HG03520 (cell line): ENCODE measurements at regions not wholly inside any gene's neighbourhood (a gene's known extent, or its start where the extent isn't known, plus 50 kb on each side); places are given as distances from the start of the nearest gene placed in this dataset.
"Not testable (repeated sequence)": the region's sequence is repeated elsewhere in the genome, so short reads cannot be mapped to it uniquely, and the experiment has no call there.

Source experiments
- ATAC-seq: cut with Tn5 transposase; IDR thresholded peaks from one replicate; pipeline ENCODE4 v1.9.1; 2021; ENCODE audit warnings: mild to moderate bottlenecking, moderate library complexity; ENCODE audit not compliant: unreplicated experiment

- ATAC-seq: no peak
These were observed 81.8 kb upstream of the ANKRD1 start for GRCh38 chr10:91002656-91003055.

GRCh38 chr10:91003379-91003778 lies 82.5 kb upstream of the ANKRD1 start:
- ATAC-seq: not testable (repeated sequence)

- not testable (repeated sequence) for ATAC-seq
These were observed 84.4 kb upstream of the ANKRD1 start for GRCh38 chr10:91005276-91005675.

- ATAC-seq: peak; percentile 36
These were observed 85.3 kb upstream of the ANKRD1 start for GRCh38 chr10:91006001-91006751.

- peak; percentile 91 for ATAC-seq
These were observed 86.0 kb upstream of the ANKRD1 start for GRCh38 chr10:91006752-91007346.

- ATAC-seq: no peak
These were observed 86.8 kb upstream of the ANKRD1 start for GRCh38 chr10:91007655-91008054.

- no peak for ATAC-seq
These were observed 88.2 kb upstream of the ANKRD1 start for GRCh38 chr10:91009121-91009520.

GRCh38 chr10:91010952-91011351 lies 90.1 kb upstream of the ANKRD1 start:
- ATAC-seq: no peak

- ATAC-seq: no peak
These were observed 91.6 kb upstream of the ANKRD1 start for GRCh38 chr10:91012502-91012901.

GRCh38 chr10:91013985-91014384 lies 93.1 kb upstream of the ANKRD1 start:
- no peak for ATAC-seq

- no peak for ATAC-seq
These were observed 96.3 kb upstream of the ANKRD1 start for GRCh38 chr10:91017198-91017597.

- ATAC-seq: no peak
These were observed 101.0 kb upstream of the ANKRD1 start for GRCh38 chr10:91021901-91022300.

GRCh38 chr10:91022390-91022789 lies 101.5 kb upstream of the ANKRD1 start:
- ATAC-seq: no peak

GRCh38 chr10:91022924-91023699 lies 102.2 kb upstream of the ANKRD1 start:
- ATAC-seq: no peak

- ATAC-seq: no peak
These were observed 103.0 kb upstream of the ANKRD1 start for GRCh38 chr10:91023700-91024398.

GRCh38 chr10:91024541-91024940 lies 103.7 kb upstream of the ANKRD1 start:
- ATAC-seq: no peak

- ATAC-seq: no peak
These were observed 111.8 kb upstream of the ANKRD1 start for GRCh38 chr10:91032611-91033206.

- ATAC-seq: no peak
These were observed 112.5 kb upstream of the ANKRD1 start for GRCh38 chr10:91033324-91033950.

- no peak for ATAC-seq
These were observed 113.2 kb upstream of the ANKRD1 start for GRCh38 chr10:91034042-91034441.

GRCh38 chr10:91034494-91035159 lies 113.7 kb upstream of the ANKRD1 start:
- ATAC-seq: no peak
